ENCODE measurements at regions not wholly inside any gene's neighbourhood (a gene's known extent, or its start where the extent isn't known, plus 50 kb on each side); places are given as distances from the start of the nearest gene placed in this dataset.
"Not testable (repeated sequence)": the region's sequence is repeated elsewhere in the genome, so short reads cannot be mapped to it uniquely, and the experiment has no call there.

- H3K79me2 ChIP-seq (ENCODE audit: control insufficient read depth, insufficient read depth, low read length), result no peaks in the 10 kb centered on the region
- no peak overlapping the region for H3K27ac ChIP-seq (ENCODE audit: low read length in 2 of 2)
- POLR2A ChIA-PET, result no interaction called here
- peaks cover 0 to 6% (median 0%) of the 10 kb centered on the region in 3 donors for H3K9me3 ChIP-seq (ENCODE audit: control extremely low read depth in 1 of 3, control insufficient read depth in 2 of 3, insufficient read depth in 1 of 3, low read length in 2 of 3)
- H3K27me3 ChIP-seq (replicated peaks in 1 of 4; ENCODE audit: control extremely low read depth in 1 of 4, control insufficient read depth in 3 of 4, insufficient read depth in 4 of 4, low read length in 3 of 4), result no peaks in the 10 kb centered on the region
- no peak for TF ChIP-seq CTCF (IDR thresholded peaks at IDR 0.05)
- TF ChIP-seq EZH2 (IDR thresholded peaks at IDR 0.05; ENCODE audit: borderline replicate concordance, insufficient read depth, low read depth, low read length, poor library complexity, severe bottlenecking), result no peak
- H3K4me2 ChIP-seq (replicated peaks; ENCODE audit: low read depth, low read length, poor library complexity, severe bottlenecking), result no peak overlapping the region
- no peaks in the 10 kb centered on the region for H3K4me1 ChIP-seq (ENCODE audit: control insufficient read depth in 2 of 2, insufficient read depth in 2 of 2, low read length in 2 of 2)
- H3K9ac ChIP-seq (ENCODE audit: low read length), result no peak overlapping the region
- CTCF ChIA-PET, result no interaction called here
- DNase-seq (no peak), ATAC-seq (ENCODE audit: low read depth) (no peak)
- intact Hi-C loops (cut with micrococcal nuclease), result no loop called here
- no peak overlapping the region for H2AFZ ChIP-seq (ENCODE audit: insufficient read depth, low read depth, low read length, poor library complexity, severe bottlenecking)
- 92% methylated on average over 31 of the region's 35 CpGs for WGBS (ENCODE audit: insufficient coverage)
- no peaks in the 10 kb centered on the region for H3K4me1 Mint-ChIP-seq
- H4K20me1 ChIP-seq (ENCODE audit: control insufficient read depth, insufficient read depth, low read length, poor library complexity, severe bottlenecking), result no peaks in the 10 kb centered on the region
- no peak overlapping the region for H3K4me3 ChIP-seq (ENCODE audit: control extremely low read depth in 1 of 5, extremely low read depth in 1 of 5, insufficient read depth in 1 of 5, low read depth in 2 of 5, low read length in 4 of 5)
- H3K9me3 Mint-ChIP-seq (ENCODE audit: insufficient read depth), result peaks cover 4% of the 10 kb centered on the region
- H3K4me3 Mint-ChIP-seq, result no peak overlapping the region
- no peaks in the 10 kb centered on the region for H3K36me3 ChIP-seq (replicated peaks in 1 of 2; ENCODE audit: control extremely low read depth in 1 of 2, control insufficient read depth in 1 of 2, extremely low read depth in 1 of 2, insufficient read depth in 2 of 2, low read length in 1 of 2)
- no peaks in the 10 kb centered on the region for H3K27me3 Mint-ChIP-seq
- no peak overlapping the region for H3K27ac Mint-ChIP-seq
These were observed 341.8 kb downstream of the MAGEB5 start for GRCh38 chrX:26557691-26558321.

GRCh38 chrX:26525768-26526167 lies 309.8 kb downstream of the MAGEB5 start:
- intact Hi-C loops (cut with micrococcal nuclease); H3K27me3 ChIP-seq (replicated peaks in 1 of 4; ENCODE audit: control extremely low read depth in 1 of 4, control insufficient read depth in 3 of 4, insufficient read depth in 4 of 4, low read length in 3 of 4); H3K27ac Mint-ChIP-seq; H3K9me3 ChIP-seq (ENCODE audit: control extremely low read depth in 1 of 3, control insufficient read depth in 2 of 3, insufficient read depth in 1 of 3, low read length in 2 of 3); H3K9ac ChIP-seq (ENCODE audit: low read length); H3K36me3 ChIP-seq (replicated peaks in 1 of 2; ENCODE audit: control extremely low read depth in 1 of 2, control insufficient read depth in 1 of 2, extremely low read depth in 1 of 2, insufficient read depth in 2 of 2, low read length in 1 of 2); H3K9me3 Mint-ChIP-seq (ENCODE audit: insufficient read depth); H3K79me2 ChIP-seq (ENCODE audit: control insufficient read depth, insufficient read depth, low read length); H3K27ac ChIP-seq (ENCODE audit: low read length in 2 of 2); DNase-seq; CTCF ChIA-PET; H2AFZ ChIP-seq (ENCODE audit: insufficient read depth, low read depth, low read length, poor library complexity, severe bottlenecking); POLR2A ChIA-PET; H3K4me3 Mint-ChIP-seq; H3K4me2 ChIP-seq (replicated peaks; ENCODE audit: low read depth, low read length, poor library complexity, severe bottlenecking); H3K4me1 ChIP-seq (ENCODE audit: control insufficient read depth in 2 of 2, insufficient read depth in 2 of 2, low read length in 2 of 2); H3K27me3 Mint-ChIP-seq; H3K4me1 Mint-ChIP-seq; H3K4me3 ChIP-seq (ENCODE audit: control extremely low read depth in 1 of 5, extremely low read depth in 1 of 5, insufficient read depth in 1 of 5, low read depth in 2 of 5, low read length in 4 of 5); H4K20me1 ChIP-seq (ENCODE audit: control insufficient read depth, insufficient read depth, low read length, poor library complexity, severe bottlenecking); ATAC-seq (ENCODE audit: low read depth): not testable (repeated sequence)
- WGBS (ENCODE audit: insufficient coverage), result 86% methylated on average over 1 of the region's 8 CpGs
